Stimulated activated CD8-positive, alpha-beta memory T cell treated with anti-CD3 and anti-CD28 coated beads, Interleukin-15, amount 100 ng/mL, for 48 hours (primary cell): ENCODE measurements at regions not wholly inside any gene's neighbourhood (a gene's known extent, or its start where the extent isn't known, plus 50 kb on each side); places are given as distances from the start of the nearest gene placed in this dataset.

ENCODE experiments used
- DNase-seq, 2 donors: peaks; one replicate each; pipeline ENCODE4 v3.0.0-alpha.2; 2020; ENCODE audit warnings: low read depth in 2 of 2

DNA sequence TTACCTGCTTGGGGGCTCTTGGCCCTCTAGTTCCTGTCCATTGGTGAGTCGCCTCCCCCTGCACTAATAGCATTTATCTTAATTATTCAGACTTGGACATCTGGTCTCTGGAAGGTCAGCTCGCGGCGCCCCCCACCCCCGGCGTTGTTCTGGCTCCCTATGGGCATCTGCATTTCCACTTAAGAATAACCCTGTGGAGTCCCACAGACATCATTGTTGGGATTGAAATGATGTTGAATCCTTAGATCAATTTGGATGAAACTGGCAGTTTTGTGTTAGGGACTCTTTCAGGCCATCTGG is 313.8 kb upstream of the HS6ST1 start:
- DNase-seq = no peak

DNA sequence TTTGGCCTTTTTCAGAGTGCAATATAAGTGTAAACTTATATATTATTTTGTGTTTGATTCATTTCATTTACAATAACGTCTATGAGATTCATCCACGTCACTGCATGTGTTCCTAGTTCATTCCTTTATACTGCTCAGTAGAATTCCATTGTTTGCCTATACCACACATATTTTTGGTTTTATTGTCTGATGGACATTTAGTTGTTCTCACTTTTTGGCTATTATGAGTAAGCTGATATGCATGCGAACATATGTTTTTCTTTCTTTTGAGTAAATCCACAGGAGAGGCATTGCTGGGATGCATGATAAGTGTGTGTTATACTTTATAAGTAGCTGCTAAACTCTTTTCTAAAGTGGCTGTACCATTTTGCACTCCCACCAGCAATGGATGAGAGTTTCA is 314.8 kb upstream of the HS6ST1 start:
- no peak for DNase-seq

DNA sequence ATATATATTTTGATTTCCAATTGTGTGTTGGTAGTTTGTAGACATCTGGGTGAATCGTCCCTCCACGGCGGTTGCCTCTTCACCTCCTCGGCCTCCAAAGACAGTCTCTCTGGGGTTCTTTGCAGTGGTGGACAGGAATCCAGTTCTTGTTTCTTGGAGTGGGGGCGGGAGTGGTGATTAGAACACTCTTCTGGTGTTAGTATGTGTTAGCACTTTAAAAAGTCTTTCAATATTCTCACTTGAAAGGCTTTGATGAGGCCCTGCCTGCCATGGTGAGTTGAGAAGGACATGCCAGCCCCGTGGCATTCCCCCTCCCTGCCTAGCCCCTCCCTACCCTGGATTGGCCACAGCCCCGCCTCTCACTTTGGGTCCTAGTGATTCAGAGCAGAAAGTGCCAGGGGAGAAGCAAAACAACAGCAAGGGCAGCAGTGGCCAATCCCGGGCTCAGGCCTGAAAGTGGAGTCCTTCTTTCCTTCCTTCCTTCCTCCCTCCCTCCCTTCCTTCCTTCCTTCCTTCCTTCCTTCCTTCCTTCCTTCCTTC is 316.8 kb upstream of the HS6ST1 start:
- DNase-seq = no peak

DNA sequence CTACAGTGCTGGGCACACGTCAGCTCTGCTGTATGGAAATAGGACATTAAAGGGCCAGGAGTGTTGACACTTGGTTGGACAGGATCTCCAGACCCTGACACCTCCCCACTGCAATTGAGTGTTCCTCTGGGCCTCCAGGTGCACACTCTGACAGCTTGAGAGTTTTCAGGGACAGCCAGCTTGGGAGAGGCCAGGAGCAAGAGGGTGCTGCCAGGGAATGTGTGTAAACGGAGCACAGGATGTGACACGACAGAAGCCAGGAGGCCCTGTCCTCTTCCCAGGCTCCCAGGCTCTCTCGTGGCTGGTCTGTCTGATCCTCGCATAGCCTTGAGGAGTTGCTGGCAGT is 318.1 kb upstream of the HS6ST1 start:
- no peak for DNase-seq

DNA sequence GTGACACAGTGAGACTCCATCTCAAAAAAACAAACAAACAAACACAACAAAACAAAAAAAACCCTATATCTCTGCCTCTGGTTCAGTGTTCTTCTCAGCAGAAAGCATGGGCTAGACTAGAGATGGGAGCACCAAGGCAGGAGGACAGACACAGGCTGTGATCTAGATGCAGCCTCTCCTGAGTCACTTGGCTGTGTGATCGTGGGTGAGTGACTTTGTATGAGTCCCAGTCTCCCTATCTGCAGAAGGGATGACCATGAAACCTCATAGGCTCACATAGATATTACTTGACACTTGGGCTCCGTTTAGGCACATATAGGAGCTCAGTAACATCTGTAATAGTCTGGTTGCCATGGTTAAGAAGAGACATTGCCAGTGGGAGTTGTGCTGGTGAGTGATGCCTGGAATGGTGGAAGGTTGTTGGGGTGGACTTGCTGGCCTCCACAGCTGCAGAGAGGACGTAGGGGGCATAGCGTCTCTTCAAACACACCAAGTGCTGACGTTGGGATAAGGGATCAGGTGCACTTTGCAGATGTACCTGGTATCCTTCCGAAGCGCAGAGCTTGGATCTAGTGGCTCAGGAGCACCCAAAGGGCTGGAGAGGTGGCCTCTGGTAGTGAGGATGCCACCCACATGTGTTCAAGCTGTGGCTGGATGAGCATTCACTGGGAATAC is 318.9 kb upstream of the HS6ST1 start:
- DNase-seq = no peak

DNA sequence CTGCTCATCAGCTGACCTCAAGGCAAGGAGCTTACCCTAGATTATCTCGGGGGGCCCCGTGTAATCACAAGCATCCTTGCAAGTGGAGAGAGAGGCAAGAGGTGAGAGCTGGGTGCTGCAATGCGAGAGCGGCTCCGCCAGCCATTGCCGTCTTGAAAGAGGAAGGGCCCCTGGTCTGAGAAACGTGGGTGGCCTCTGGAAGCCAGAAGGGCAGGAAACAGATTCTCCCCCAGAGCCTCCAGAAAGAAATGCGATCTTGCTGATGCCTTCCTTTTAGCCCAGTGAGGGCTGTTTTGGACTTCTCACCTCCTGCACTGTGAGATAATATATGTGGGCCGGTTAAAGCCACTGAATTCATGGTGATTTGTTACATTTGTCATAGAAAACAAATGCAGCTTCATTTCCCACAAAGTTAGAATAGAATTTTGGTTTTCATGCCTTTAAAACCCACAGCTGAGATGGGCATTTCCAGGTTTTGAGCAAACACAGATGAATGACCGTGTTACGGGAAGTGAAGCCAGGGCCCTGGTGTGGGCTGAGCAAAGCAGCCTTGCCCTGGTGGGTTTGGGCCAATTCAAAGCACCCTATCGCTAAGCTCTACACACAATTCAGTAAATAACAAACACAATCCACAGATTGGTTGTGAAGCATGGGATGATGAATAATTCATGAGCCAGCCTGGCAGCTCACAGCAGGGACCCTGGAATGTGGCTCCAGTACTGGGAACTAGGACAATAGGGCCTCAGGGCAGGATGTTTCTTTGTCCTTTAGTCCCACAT is 319.9 kb upstream of the HS6ST1 start:
- DNase-seq = no peak

DNA sequence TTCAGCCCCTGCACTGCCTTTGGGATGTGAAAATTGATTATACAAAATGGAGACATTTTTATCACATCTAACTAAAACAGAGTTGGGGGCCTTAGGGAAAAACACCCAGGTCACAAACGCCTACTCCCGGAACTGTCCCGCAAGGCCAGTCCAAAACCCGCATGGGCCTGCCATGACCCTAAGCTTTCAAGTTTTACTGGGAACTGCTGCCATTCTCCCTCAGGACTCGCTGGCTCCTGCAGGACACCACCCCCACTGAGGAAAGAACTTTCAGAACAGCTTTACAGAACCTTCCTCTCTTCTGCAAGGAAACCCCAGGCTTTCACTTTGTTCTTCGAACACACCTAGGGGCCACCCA is 320.4 kb upstream of the HS6ST1 start:
- no peak for DNase-seq

DNA sequence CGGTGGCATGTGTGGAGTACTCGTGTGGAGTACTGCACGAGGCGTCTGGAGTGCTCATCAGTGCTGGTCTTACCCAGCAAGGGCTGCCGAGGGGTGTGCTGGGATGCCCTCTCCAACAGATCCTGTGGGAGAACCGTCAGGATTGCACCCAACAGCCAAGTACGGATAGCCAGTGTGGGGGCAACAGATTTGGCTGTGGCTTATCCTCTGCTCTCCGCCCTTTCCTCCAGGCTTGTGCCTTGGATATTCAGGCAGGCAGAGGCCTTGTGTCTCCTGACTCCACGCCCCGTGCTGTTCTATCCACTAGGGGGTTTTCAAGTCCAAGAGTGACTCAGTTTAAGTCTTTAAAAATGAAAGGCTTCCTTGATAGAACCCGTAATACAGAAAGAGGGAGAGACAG is 321.0 kb upstream of the HS6ST1 start:
- DNase-seq = no peak

DNA sequence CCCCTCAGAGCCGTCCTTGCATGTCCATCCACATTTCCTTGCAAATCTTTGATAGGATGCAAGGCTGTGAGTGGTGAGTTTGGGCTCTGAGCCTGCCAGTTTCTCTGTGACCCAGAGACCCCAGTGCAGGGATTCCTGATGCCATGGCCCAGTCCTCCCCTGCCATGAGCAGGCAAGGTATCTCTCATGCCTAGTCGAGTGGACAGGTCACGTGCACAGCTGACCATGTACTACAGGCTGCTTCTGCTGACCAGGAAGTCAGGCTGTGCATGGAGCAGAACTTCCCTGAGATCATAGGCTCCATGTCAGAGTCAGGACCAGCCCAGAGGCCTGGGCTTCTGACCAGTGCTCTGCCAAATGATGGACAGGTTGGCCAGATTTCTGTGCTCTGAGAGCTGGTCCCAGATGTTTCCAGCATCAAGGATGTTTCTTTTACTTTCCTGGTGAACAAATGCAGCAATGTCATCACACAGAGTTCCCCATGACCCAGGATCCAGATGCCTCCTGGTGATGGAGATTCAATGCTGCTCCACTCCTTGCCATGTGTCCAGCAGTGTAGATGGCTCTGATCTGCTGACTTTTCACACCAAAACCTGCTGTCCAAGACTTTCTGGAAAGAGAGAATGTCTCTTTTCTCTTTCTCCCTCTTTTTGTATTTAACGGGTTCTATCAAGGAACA is 321.6 kb upstream of the HS6ST1 start:
- DNase-seq = no peak

DNA sequence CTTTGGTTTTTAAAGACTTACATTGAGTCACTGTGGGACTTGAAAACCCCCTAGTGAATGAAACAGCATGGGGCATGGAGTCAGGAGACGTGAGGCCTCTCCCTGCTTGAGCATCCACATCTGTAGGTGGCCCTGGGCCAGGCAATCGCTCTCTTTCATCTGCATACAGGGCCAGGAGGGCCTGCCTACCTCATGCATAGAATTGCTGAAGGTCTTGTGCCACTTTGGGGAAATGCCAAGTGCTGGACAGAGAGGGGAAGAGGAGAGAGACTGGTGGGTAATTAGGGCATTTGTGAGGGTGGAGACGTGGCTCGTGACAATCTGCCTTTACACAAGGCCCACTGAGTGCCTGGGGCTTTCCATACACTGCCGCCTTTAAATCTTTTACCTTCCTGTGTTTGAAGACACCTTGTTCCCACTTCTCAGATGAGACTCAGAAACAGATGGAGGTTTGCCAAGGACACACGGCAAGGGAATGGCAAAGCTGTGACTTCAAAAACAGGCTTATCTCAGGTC is 322.2 kb upstream of the HS6ST1 start:
- DNase-seq = no peak

DNA sequence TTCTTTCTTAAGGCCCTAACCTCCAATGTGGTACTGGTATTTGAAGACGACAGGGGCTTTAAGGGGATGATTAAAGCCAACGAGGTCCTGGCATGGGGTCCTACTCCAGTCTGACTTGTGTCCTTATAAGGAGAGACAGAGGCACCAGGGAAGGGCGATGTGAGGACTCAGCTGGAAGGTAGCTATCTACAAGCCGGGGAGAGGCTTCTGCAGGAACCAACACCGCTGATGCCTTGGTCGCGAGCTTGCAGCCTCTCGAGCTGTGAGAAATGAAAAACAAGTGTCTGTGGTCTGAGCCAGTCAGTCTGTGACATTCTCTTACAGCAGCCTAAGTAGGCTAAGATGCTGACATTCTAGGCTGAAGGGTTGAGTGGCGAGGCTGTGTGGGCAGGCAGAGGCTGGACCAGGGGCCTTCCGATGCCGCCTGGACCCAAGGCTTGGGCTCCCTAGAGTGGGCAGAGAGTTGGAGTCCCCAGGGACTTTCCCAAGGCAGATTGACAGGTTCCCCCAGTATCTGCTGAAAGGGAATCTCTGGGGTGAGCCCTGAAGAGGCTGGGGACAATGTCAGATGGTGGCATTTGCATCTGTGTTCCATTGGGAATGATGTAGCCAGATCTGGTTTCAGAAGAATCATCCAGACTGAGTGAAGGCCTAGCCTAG is 322.9 kb upstream of the HS6ST1 start:
- no peak for DNase-seq

DNA sequence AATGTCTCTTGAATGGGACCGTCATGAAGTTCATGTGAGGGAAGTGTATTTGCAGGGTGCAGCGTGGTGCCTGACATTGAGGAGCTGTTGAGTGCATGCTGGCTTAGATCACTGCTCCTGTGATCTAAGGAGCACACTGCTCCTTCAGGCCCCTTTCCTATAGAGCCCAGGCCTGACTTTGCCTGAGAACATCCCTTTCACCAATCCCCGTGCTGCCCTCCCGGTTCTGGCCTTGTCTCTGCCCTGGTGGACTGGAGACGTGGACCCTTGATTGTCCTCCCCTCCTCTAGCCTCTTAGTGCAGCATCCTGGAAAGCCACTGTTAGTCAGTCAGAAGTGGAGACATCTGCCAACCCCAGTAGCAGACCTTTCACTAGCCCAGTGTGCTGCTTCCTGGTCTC is 323.6 kb upstream of the HS6ST1 start:
- no peak for DNase-seq

DNA sequence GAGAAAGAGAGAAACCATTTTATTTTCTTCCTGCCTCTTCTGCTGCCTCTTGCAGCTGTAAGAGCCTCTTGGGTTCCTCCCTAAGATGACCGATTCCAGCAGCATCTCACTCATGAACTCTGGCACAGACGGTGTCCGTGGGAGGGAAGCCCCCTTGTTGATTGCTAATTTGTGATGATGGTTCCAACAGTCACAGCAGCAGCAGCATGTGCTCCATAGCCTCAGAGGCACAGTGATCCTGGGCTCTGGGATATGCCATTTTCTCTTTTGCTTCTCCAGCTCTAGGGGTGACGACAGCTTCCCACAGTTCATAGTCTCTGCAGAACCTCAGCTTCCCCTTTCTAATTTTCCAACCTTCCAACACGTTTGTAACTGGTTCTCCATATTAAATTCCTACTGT is 324.2 kb upstream of the HS6ST1 start:
- DNase-seq = no peak

DNA sequence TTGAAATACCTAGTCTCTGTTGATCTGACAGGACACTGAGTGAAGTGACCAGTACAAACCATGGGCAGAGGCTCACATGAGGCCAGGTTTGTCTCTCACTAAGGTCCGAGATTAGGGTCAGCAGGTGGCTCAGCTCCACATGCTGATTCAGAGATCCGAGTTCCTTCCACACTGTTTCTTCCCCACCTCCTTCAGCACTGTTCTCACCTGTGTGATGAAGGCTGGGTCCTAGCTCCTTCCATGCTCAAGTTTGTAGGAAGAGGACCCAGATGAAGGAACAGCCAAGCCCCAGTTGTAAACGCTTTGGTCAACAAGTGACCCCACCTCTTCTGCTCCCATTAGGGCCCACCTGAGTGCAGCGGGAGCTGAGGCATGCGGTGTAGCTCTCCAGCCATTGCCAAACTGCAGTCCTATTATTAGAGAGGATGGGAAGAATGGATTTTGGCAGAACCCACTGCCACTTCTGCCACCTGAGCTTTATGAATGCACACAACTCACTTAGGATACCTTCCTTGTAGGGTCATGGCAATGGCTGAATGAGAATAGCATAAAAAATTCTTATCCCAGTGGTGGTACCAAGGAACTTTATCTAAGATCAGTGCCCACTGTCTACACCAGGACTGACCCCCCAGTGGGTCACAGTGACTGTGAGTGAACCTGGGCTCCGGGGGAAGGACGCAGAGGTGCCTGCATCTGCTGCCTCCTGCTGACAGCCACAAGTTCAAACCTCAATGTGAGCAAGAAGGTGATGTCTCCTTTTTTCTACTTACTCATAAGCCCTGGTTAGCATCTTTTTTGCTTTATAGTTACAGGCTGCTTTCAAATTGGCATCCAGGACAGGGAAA is 324.8 kb upstream of the HS6ST1 start:
- no peak for DNase-seq

DNA sequence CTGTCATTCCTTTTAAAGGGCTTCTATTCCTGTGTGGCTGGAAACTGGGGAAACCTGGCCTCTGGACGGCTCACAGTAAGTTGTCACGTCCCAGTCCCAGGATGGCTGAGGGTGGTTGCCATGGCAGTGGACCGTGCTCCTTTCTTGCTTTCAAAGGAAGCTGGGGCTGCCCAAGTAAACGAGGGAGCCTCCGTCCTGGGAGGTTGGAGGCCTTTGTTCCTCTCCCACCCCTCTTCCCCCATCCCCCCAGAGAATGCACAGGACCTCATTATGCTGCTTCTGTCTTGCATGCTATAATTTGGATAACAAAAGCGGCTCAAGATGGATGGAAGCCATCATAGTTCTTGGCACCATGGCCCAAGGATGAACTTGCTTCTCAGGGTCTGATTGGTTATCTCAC is 325.5 kb upstream of the HS6ST1 start:
- DNase-seq = no peak

DNA sequence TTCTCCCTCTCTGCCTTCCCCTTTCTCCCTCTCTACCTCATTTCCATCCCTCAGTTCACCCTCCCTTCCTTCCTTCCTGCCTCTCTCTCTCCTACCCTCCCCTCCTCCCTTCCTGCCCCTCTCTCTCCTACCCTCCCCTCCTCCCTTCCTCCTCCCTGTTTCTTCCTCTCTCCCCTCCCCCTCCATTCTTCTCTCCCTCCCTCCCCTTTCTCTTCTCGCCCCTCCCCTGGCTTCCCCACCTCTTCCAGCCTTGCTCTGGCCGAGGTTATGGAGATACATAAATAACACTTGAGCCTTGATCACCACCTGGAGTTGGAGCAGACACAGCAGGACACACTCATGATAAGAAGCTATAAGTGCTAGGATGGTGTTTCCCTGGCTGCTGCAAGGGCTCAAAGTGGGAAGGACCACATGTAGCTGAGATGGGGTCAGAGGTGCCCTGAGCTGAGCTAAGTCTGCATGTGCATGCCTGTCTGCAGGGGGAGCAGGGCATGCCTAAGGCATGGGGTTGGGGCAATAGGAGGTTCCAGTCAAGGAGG is 326.1 kb upstream of the HS6ST1 start:
- DNase-seq = no peak

DNA sequence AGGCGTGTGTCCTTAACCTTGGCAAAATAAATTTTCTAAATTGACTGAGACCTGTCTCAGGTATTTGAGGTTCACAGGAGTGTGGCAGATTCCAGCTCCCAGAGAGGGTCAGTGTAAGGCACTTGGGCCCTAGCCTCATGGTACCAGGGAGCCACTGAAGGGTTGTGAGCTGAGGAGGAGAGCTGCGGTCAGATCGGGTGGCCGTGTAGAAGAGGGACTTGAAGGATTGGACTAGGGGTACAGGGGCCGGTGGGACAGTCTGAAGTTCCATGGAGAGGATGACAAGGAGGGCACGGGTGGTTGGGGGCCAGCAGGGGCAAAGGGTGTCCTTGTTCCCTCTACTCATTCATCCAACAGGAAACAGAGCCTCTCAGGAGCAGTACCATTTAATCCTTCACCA is 327.0 kb upstream of the HS6ST1 start:
- DNase-seq = no peak

DNA sequence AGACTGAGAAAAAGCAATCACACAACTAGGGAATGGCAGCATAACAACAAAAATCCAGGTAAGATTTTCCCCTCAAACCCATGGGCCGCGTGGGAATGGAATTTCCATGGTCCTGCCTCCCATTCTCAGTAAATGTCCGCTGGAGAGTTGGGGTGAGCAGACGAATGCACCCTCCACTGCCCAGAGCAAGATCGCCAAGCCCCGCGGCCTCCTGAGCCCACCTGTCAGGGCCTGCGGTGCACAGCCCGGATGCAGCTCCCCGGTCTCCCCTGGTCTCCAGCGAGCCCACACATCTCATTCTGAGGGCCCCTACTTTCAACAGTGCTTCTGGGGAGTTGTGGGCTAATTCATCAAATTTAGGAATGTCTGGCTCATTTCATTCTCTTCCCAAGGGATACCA is 327.4 kb upstream of the HS6ST1 start:
- no peak for DNase-seq

DNA sequence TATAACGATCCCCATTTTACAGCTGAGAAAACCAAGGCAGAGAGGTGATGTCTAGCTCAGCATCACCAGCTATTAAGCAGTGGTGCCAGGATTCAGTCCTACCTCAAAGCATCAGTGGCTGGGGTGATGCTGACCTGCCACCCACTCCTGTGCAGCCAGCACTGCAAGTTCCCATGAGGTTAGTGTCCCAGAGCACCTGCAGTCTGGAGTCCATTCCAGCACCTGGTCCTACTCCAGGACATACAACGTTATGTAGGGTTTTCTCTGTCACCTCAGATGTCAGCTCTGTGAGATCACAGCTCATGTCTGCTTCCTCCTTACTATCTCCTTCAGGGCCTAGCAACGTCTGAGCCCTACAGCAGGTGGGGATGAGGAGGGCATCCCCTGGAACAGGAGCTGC is 328.0 kb upstream of the HS6ST1 start:
- no peak for DNase-seq

DNA sequence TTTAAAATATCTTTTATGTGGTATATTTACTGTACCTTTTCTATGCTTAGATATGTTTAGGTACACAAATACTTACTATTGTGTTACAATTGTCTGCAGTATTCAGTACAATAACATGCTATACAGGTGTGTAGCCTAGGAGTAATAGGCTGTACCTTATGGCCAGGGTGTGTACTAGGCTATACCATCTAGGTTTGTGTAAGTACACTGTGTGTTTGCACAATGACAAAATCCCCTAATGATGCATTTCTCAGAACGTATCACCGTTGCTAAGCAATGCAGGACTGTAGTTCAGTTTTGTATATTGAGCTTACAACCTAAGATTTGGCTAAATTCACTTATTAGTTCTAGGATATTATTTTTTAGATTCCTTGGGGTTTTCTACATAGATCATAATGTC is 332.3 kb upstream of the HS6ST1 start:
- DNase-seq = no peak

DNA sequence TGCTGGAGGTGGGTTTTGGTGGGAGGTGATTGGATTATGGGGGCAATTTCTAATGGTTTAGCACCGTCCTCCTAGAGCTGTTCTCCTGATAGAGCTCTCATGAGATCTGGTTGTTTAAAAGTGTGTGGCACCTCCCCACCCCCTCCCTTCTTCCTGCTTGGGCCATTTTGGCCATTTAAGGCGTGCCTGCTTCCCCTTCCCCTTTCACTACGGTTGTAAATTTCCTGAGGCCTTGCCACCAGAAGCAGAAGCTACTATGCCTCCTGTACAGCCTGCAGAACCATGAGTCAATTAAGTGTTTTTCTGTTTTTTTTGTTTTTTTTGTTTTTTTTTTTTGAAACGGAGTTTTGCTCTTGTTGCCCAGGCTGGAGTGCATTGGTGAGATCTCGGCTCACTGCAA is 335.7 kb upstream of the HS6ST1 start:
- no peak for DNase-seq
